GM18508 (cell line): ENCODE measurements at regions not wholly inside any gene's neighbourhood (a gene's known extent, or its start where the extent isn't known, plus 50 kb on each side); places are given as distances from the start of the nearest gene placed in this dataset.

ENCODE experiments used
- ATAC-seq: cut with Tn5 transposase; IDR thresholded peaks from one replicate; pipeline ENCODE4 v1.9.1; 2021; ENCODE audit warnings: moderate number of reproducible peaks; ENCODE audit not compliant: insufficient read depth, unreplicated experiment

GRCh38 chr3:84439476-84439875, 519.3 kb upstream of the CADM2 start:
- no peak for ATAC-seq

DNA sequence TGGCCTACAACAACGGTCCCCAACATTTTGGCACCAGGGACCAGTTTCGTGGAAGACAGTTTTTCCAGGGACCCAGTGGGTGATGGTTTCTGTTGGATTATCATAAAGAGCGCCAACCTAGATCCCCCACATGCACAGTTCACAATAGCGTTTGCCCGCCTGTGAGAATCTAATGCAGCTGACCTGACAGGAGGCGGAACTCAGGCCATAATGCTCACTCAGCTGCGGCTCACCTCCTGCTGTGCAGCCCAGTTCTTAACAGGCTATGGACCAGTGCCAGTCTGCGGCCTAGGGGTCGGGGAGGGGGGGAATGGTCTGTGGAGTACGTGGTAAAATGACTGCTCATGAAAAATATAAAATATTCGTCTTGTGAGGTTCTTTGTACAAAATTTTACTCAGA, 518.5 kb upstream of the CADM2 start:
- no peak for ATAC-seq

GRCh38 chr3:84442533-84442932, 516.3 kb upstream of the CADM2 start:
- no peak for ATAC-seq

DNA sequence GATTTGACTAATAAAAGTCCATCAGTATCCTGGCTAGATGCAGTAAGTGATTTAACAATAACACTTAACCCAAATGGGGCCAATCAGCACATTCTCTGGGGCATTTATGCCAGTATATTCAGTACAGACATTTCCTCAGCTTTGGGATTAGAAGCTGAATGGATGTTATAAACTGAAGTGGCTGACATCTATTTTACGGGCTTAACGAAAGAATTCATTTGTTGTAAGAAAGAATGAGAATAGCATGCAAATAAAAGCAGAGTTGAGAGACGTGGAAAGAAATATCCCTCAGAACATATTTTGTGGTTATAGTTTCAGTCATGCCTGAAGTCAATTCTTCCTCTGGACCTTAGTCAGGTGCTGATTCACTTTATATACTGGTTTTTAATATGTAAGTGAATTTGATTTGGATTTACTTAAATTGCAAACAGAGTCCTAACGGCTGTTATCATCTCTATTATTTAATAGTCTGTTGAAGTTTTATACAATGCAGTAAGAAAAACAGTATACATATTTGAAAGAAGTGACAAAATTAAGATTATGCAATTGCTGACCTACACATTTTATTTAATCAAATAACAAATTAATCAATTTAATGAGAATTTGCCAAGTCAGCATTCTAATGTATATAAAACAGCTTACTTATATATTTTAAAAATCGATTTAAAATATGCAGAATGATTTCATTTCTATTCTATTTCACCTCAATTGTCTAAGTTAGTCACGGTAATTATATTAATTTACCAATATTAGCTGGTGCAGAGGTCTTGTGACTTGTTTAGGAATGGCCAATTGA, 513.9 kb upstream of the CADM2 start:
- no peak for ATAC-seq

GRCh38 chr3:84487296-84487695, 471.5 kb upstream of the CADM2 start:
- no peak for ATAC-seq

DNA sequence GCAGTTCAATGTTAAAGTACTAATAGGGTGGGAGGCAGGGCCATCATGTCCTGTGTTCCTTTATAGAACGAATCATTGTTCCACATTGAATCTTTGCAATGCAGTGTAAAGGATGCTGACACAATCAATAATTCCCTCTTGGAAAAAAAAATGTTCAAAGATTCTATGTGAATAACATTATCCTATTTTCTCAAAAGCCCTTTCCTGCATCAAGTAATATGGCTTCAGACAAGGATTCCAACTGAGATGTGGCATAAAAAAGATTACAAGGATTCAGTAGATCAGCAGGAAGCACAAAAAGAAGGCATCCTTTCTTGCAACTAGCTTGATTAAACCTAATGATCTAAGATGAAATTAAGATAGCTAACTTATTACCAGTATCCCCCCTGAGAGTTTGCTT, 454.0 kb upstream of the CADM2 start:
- ATAC-seq = no peak

DNA sequence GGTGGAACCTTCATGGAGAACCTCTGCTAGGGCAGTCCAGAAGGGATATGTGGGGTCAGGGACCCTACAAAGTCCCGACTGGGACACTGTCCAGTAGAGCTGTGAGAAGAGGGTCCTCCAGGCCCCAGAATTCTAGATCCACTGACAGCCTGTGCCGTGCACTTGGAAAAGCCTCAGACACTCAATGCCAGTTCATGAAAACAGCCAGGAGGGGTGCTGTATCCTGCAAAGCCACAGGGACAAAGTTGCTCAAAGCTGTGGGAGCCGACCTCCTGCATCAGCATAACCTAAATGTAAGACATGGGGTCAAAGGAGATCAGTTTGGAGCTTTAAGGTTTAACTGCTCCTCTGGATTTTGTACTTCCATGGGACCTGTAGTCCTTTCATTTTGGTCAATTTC, 448.8 kb upstream of the CADM2 start:
- ATAC-seq = no peak

GRCh38 chr3:84522893-84523292, 435.9 kb upstream of the CADM2 start:
- ATAC-seq = no peak

- ATAC-seq = no peak
These were observed 421.9 kb upstream of the CADM2 start for GRCh38 chr3:84536916-84537315.

DNA sequence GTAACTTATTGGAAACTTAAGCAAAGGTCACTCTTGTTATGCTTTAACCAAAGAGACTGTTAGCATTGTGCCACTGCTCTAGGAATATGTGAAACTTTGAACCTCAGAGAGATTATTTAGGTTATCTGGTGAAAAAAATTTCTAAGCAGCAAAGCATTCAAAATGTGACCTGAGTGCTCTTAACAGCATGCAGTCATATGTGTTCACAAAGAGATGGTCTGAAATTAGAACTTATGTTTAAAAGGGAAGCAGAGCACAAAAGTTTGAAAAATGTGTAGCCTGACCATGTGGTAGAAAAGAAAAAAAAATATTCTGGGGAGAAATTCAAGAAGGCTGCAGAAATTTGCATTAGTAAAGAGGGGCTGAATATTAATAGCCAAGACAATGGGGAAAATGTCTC, 420.2 kb upstream of the CADM2 start:
- ATAC-seq = no peak

GRCh38 chr3:84547207-84547606, 411.6 kb upstream of the CADM2 start:
- no peak for ATAC-seq

GRCh38 chr3:84547971-84548970, 410.5 kb upstream of the CADM2 start:
- peak; percentile 89 for ATAC-seq

DNA sequence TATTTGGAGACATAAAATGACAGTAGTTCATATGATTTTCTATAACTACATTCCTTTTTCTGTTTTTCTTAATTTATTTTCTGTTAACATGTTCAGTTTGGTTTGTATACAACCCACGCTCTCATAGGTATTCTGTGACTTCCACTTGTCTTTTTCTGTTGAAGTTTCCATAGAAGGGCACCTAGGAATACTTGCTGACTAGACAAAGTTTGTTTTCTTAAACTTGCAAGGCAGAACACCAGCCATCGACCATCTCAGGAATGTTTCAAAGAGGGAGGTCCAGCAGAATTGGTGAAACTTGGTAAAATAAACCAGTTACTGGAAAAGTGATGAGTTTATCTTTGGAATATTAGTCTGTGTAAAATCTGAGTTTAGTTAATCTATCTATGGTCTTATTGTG, 403.2 kb upstream of the CADM2 start:
- ATAC-seq = no peak

DNA sequence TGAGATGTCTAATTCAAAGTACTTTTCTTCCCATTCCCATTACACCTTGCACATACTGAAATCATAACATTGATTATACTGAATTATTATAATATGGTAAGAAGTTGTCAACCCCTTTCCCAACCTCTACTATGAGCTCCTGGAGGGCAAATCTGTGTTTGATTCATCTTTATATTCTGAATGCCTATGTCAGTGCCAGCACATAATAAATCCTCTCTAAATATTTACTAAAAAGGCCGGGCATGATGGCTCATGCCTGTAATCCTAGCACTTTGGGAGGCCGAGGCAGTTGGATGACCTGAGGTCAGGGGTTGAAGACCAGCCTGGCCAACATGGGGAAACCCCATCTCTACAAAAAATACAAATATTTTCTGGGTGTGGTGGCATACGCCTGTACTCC, 392.5 kb upstream of the CADM2 start:
- no peak for ATAC-seq

- ATAC-seq = no peak
These were observed 391.0 kb upstream of the CADM2 start for GRCh38 chr3:84567796-84568195.

DNA sequence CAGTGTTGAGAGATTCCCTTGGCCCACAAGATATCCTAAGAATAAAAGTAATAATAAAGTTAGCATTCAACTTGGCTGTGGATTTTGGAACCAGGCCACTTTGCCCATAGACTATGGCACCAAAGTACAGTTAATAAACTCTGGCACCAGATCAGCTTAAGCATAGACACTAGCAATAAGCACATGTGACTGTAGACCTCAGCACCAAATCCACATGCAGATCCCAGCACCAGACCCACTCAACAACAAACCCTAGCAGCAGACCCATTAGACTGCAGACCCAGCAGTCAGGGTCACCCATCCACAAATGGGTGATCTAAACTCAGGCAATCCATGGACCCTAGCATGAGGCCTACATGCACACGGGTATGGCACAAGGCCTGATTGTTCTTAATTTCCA, 384.8 kb upstream of the CADM2 start:
- no peak for ATAC-seq

DNA sequence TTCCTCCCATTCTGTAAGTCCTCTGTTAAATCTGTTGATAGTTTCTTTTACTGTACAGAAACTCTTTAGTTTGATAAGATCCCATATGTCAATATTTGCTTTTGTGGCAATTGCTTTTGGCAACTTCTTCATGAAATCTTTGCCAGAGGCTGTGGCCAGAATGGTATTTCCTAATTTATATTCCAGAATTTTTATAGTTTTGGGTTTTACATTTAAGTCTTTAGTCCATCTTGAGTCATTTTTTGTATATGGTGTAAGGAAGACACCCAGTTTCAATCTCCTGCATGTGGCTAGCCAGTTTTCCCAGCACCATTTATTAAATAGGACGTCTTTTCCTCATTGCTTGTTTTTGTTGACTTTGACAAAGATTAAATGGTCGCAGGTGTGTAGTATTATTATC, 372.4 kb upstream of the CADM2 start:
- ATAC-seq = no peak

GRCh38 chr3:84600703-84601225, 358.0 kb upstream of the CADM2 start:
- no peak for ATAC-seq

GRCh38 chr3:84601303-84601702, 357.5 kb upstream of the CADM2 start:
- ATAC-seq = no peak

DNA sequence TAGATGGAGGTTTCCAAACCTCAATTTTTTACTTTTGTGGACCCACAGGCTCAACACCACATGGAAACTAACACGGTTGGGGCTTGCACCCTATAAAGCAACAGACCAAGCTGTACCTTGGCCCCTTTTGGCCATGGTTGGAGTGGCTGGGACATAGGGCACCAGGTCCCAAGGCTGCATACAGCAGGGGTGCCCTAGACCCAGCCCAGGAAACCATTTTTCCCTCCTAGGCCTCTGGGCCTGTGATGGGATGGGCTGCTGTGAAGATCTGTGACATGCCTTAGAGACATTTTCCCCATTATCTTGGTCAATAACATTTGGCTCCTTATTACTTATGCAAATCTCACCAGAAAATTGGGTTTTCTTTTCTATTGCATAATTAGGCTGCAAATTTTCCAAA, 337.0 kb upstream of the CADM2 start:
- ATAC-seq = no peak

DNA sequence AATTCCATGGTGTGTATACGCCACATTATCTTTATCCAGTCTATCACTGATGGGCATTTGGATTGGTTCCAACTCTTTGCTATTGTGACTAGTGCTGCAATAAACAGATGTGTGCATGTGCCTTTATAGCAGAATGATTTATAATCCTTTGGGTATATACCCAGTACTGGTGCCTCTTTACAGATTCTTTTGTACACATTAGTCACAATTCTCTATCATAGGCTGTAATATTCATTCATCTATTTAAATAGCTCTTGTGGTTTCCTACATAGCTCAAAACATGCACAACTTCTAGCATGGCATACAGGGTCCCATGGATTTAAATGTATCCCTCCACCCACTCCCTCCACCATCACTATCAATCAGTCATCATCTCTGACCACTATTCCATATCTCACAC, 324.1 kb upstream of the CADM2 start:
- ATAC-seq = no peak
